RWPE2 (cell line): ENCODE measurements at regions not wholly inside any gene's neighbourhood (a gene's known extent, or its start where the extent isn't known, plus 50 kb on each side); places are given as distances from the start of the nearest gene placed in this dataset.

ENCODE experiments used
- ATAC-seq: fragments of 200-7000 bp; cut with Tn5 transposase; 3 replicates; pipeline ENCODE4 v1.9.1; 2021; ENCODE audit warnings: low read depth
- DNase-seq: peaks from one replicate; pipeline ENCODE4 v3.0.0-alpha.2; 2020; ENCODE audit warnings: low spot score
- H3K27ac ChIP-seq: fragments of 450-650 bp; 2 replicates; pipeline ENCODE4 v1.5.1; 2017; ENCODE audit warnings: mild to moderate bottlenecking; ENCODE audit not compliant: poor library complexity, severe bottlenecking
- H3K27me3 ChIP-seq: fragments of 250-450 bp; sonication (Bioruptor Pico); 2 replicates; pipeline ENCODE4 v1.5.1; 2021; ENCODE audit warnings: mild to moderate bottlenecking, moderate library complexity; ENCODE audit not compliant: insufficient read depth, poor library complexity, severe bottlenecking
- H3K36me3 ChIP-seq: fragments of 250-450 bp; sonication (Bioruptor Pico); 2 replicates; pipeline ENCODE4 v1.5.1; 2020; ENCODE audit warnings: low read depth, mild to moderate bottlenecking, moderate library complexity
- H3K4me1 ChIP-seq: fragments of 250-450 bp; sonication (Bioruptor Pico); 2 replicates; pipeline ENCODE4 v1.5.1; 2021; ENCODE audit warnings: mild to moderate bottlenecking, moderate library complexity; ENCODE audit not compliant: insufficient read depth, poor library complexity, severe bottlenecking
- H3K4me3 ChIP-seq: fragments of 250-450 bp; sonication (Bioruptor Pico); 2 replicates; pipeline ENCODE4 v1.5.1; 2021; ENCODE audit warnings: mild to moderate bottlenecking, moderate library complexity; ENCODE audit not compliant: severe bottlenecking
- H3K9me3 ChIP-seq: fragments of 250-450 bp; sonication (Bioruptor Pico); 2 replicates; pipeline ENCODE4 v1.5.1; 2021; ENCODE audit warnings: mild to moderate bottlenecking, moderate library complexity; ENCODE audit not compliant: severe bottlenecking
- TF ChIP-seq, protein P1 (sequence below): fragments of 450-650 bp; IDR thresholded peaks from one replicate; pipeline ENCODE4 v1.5.1; 2017; ENCODE audit warnings: mild to moderate bottlenecking, moderate library complexity; ENCODE audit not compliant: poor library complexity, severe bottlenecking

GRCh38 chr12:41959271-41959670, 185.4 kb downstream of the GXYLT1 start:
- DNase-seq, result no peak
- Histone ChIP-seq H3K36me3 (no peaks in the 10 kb centered on the region), H3K4me3 (no peak overlapping the region), H3K9me3 (no peaks in the 10 kb centered on the region), H3K27ac (no peak overlapping the region), H3K4me1 (no peaks in the 10 kb centered on the region), H3K27me3 (peaks cover 5% of the 10 kb centered on the region)
- no peak for ATAC-seq
- TF ChIP-seq, protein P1, sequence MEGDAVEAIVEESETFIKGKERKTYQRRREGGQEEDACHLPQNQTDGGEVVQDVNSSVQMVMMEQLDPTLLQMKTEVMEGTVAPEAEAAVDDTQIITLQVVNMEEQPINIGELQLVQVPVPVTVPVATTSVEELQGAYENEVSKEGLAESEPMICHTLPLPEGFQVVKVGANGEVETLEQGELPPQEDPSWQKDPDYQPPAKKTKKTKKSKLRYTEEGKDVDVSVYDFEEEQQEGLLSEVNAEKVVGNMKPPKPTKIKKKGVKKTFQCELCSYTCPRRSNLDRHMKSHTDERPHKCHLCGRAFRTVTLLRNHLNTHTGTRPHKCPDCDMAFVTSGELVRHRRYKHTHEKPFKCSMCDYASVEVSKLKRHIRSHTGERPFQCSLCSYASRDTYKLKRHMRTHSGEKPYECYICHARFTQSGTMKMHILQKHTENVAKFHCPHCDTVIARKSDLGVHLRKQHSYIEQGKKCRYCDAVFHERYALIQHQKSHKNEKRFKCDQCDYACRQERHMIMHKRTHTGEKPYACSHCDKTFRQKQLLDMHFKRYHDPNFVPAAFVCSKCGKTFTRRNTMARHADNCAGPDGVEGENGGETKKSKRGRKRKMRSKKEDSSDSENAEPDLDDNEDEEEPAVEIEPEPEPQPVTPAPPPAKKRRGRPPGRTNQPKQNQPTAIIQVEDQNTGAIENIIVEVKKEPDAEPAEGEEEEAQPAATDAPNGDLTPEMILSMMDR, result no peak

- H3K27me3 ChIP-seq, result peaks cover 5% of the 10 kb centered on the region
- no peak overlapping the region for H3K27ac ChIP-seq
- ATAC-seq, result no peak
- no peak overlapping the region for H3K4me3 ChIP-seq
- TF ChIP-seq, protein P1, result no peak
- H3K4me1 ChIP-seq, result no peaks in the 10 kb centered on the region
- H3K9me3 ChIP-seq, result no peaks in the 10 kb centered on the region
- no peaks in the 10 kb centered on the region for H3K36me3 ChIP-seq
- no peak for DNase-seq
Measured at GRCh38 chr12:41956353-41956752, 188.3 kb downstream of the GXYLT1 start.

GRCh38 chr12:41950455-41950854, 194.2 kb downstream of the GXYLT1 start:
- TF ChIP-seq, protein P1, result no peak
- no peaks in the 10 kb centered on the region for H3K9me3 ChIP-seq
- H3K4me3 ChIP-seq, result no peak overlapping the region
- no peak overlapping the region for H3K27ac ChIP-seq
- H3K36me3 ChIP-seq, result no peaks in the 10 kb centered on the region
- no peaks in the 10 kb centered on the region for H3K4me1 ChIP-seq
- DNase-seq (no peak), ATAC-seq (no peak)
- no peaks in the 10 kb centered on the region for H3K27me3 ChIP-seq

- no peak overlapping the region for H3K4me3 ChIP-seq
- no peaks in the 10 kb centered on the region for H3K27me3 ChIP-seq
- H3K9me3 ChIP-seq, result no peaks in the 10 kb centered on the region
- DNase-seq, result no peak
- no peaks in the 10 kb centered on the region for H3K4me1 ChIP-seq
- ATAC-seq, result no peak
- no peak overlapping the region for H3K27ac ChIP-seq
- TF ChIP-seq, protein P1, result no peak
- no peaks in the 10 kb centered on the region for H3K36me3 ChIP-seq
Measured at GRCh38 chr12:41946106-41946505, 198.6 kb downstream of the GXYLT1 start.

DNA sequence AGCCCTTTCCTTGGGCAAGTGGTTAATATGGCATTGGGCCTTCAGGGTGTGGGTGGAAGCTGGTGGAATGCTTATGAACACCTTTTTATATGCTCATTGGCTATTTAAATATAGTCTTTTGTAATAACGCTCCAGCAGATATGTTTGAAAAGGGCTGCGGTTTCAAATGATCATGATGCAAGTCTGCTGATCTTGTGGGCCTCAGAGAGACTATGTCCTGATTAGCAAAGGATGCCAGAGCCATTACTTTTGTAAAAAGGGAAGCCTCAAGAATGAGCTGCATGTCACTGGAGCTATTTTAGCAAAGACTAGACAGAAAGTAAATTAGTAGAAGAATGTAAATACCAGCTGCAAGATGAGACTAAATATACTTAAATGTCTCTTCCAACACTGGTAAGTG, 200.5 kb downstream of the GXYLT1 start:
- no peaks in the 10 kb centered on the region for H3K4me1 ChIP-seq

More for the DNA sequence above, 200.5 kb downstream of the GXYLT1 start:
- H3K36me3 ChIP-seq, result no peaks in the 10 kb centered on the region
- no peak overlapping the region for H3K27ac ChIP-seq
- no peaks in the 10 kb centered on the region for H3K9me3 ChIP-seq
- DNase-seq (no peak), ATAC-seq (no peak)
- no peaks in the 10 kb centered on the region for H3K27me3 ChIP-seq
- TF ChIP-seq, protein P1, result no peak
- no peak overlapping the region for H3K4me3 ChIP-seq
